Stimulated activated CD4-positive, alpha-beta T cell treated with anti-CD3 and anti-CD28 coated beads, TNF-alpha, amount 100 ng/mL, for 24 hours (primary cell): ENCODE measurements at regions not wholly inside any gene's neighbourhood (a gene's known extent, or its start where the extent isn't known, plus 50 kb on each side); places are given as distances from the start of the nearest gene placed in this dataset.
"Not testable (repeated sequence)": the region's sequence is repeated elsewhere in the genome, so short reads cannot be mapped to it uniquely, and the experiment has no call there.

Experiments
- DNase-seq, 3 experiments: peaks; one replicate each; pipeline ENCODE4 v3.0.0-alpha.2; 2020; ENCODE audit warnings: low read depth in 3 of 3

DNA sequence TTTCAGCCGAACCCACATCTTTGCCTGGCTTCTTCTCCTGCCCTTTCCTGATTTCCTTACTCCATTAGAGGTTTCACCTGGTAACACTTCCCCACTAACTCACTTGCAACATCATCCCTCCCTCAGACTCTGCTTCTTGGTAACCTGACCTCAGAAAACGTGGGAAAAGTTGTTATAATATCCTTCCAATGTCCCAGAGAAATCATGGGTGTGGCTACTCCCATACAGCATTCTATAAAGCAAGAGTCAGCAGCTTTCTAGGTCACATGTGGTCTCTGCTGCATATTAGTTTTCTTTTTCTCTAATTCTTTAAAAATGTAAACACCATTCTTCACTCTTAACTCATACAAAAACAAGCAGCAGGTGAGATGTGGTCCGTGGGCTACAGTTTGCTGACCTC is 283.1 kb upstream of the MAOA start:
- DNase-seq, result no peak

DNA sequence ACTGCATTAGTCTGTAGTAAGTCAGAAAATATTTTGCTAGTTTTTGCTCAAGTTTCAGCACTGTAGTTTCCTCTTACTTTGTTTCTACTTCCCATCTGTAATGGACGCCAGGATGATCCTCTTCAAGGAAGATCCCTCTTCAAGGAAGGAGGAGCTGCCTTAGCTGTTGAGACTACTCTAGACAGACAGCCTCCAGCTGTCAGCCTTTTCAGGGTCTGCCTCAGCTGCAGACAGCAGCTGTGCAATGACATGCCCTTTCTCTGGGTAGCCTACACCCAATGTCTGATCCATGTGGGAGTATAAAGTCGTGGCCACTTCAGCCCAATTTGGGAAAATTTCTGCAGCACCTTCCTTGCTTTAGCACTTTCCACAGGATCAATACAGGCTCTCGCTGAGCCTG is 281.0 kb upstream of the MAOA start:
- no peak for DNase-seq

DNA sequence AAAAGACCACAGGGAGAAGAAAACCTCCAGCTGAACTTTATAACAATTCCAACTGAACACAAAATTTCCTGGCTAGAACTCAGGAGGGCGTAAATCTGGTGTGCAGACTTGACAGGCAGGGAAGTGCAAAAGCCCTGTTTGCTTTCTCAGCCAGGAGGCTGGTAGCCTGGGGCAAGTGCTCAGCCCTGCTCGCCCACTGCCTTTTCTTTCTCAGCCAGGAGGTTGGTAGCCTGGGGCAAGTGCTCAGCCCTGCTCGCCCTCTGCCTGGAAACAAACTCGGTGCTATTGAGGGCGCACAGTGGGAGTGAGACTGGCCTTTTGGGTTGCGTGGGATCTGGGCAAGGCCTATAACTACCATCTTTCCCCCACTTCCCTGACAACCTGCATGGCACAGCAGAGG is 275.4 kb upstream of the MAOA start:
- DNase-seq, result no peak

DNA sequence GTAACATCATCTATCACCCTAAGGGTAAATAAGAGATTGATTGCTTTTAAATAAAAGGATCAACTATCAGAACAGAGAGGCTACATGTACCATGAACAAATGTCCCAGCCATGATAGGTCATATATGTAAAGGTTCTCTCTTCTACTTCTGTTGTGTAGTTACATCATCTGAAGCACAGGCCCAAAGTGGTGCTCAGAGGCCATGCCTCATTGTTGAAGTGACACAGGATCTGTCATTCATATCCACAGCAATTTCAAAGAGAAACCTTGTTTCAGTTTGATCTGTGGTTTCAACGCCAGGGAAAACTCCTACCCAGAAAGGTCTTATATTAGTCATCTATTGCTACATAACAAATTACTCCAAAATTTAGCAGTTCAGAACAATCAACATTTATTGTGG is 269.2 kb upstream of the MAOA start:
- DNase-seq, result no peak

DNA sequence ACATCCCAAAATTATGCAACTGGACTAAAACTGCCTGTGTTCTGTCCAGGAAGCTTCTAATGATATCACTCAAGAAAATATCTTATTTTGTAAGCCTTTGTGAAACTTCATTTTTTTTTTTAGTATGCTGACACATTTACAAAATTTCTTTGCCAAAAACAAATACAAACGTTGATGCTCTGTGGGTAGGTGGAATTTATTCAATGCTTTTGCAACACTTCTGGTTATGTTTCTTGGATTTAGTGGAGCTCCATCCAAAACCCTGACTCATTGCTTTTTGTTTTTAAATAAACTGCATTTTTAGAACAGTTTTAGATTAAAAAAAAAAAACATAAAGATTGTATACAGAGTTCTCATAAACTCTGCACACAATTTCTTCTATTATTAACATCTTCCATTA is 250.9 kb upstream of the MAOA start:
- no peak for DNase-seq

DNA sequence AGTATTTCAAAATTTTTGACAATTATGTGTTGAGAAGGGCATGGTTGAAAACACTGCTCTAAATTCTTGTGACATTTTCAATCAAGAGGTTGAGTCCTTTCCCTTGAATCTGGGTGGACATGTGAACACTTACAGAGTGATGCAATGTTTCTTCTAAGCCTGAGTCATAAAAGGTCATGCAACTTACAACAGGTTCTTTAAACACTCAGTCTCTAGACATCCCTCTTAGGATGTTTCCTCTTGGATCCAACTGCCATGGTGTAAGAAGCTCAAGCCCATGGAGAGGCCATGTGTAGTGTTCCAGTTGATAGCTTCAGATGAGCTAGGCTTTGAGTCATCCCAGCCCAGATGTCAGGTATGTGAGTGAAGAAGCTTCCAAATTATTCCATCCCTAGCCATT is 232.2 kb upstream of the MAOA start:
- DNase-seq, result no peak

DNA sequence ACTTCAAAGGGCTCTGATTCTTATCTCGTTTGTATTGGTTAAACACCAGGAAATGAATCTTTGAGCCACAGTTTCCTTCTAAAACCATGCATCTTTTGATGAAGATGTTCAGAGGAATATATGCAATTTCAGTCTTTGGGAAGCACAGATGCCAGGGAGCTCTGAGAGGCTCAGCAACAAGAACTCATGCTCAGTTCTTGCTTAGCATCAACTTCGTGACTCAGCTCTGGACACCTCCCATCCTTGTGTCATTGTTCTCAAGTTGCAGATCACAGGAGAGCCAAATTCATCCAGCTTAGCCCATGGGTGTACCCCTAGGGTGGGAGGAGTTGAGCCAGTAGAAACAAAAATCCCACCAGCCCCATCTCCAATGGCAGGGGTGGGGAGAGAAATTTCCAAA is 219.6 kb upstream of the MAOA start:
- no peak for DNase-seq

DNA sequence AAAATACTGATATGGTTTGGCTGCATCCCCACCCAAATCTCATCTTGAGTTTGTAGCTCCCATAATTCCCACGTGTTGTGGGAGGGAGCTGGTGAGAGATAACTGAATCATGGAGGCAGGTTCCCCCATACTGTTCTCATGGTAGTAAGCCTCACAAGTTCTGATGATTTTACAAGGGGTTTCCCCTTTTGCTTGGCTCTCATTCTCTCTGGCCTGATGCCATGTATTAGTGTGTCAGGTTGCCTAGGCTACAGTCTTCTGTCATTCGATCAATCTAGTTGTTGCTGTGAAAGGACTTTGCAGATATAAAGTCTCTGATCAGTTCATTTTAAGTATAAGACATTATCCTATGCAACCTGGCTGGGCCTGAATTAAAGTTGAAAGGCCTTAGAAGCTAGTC is 209.3 kb upstream of the MAOA start:
- no peak for DNase-seq

DNA sequence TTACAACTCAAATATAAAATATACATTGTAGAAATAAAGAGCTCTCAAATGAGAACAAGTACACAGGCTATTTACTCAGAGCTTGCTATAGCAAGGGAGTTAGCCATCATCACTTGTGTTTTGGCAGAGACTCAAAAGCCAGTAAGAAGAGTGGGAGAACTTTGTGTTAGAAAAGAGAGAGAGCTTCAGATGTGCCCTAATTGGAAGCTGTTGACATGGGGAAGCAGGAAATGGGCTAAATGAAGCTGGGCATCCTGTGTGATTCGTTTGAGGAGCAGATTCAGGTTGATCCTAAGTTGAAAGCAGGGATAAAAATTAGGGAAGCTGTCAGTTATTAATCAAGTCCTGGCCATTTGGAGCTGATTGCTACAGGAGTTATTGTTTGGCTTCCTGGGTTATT is 207.4 kb upstream of the MAOA start:
- no peak for DNase-seq

DNA sequence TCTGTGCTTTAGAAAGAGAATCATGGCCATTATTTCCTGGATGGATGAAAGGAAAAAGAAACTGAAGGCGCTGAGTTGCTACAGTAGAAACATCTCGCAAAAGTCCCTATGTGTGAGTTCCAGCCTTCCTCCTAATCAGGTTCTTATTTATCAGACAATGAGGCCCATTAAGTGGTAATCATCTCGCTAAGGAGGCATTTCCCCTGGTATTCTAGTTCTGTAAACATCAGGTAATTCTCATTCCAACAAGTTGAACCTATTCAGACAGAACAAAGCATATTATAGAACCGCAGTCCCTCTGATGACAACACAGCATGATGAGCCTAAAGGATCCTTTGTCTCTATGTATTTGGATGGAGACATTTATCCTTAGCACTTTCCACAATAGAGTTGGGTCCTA is 205.7 kb upstream of the MAOA start:
- DNase-seq, result no peak

DNA sequence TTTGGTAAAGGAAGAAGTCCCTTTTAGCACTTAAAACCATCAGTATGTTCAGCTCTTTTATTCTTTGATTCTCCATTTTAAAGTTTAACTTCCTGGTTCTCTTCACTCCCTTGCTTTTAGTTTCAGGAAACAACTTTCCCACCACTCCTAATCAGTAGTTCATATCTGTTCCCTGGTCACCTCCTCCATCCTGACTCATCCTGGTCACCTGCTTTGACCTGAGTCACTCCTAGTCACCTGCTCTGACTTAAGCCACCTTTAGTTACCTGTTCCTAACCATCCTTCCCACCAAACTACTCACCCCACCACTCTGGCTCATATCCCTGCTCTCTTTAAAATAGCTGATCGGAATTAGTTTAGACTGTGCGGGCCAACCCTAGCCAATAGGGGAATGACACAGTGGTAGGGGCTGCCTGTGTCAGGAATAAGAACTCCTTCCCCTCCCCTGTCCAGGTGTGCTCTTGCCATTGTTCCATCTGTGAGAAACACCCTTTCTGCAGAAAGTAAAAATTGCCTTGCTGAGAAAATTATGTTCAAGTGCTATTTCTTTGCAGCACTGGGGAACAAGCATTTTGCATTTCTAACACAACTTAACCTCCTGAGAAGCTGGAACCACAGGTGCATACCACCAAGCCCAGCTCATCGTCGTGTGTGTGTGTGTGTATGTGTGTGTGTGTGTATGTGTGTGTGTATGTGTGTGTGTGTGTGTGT is 204.0 kb upstream of the MAOA start:
- not testable (repeated sequence) for DNase-seq

DNA sequence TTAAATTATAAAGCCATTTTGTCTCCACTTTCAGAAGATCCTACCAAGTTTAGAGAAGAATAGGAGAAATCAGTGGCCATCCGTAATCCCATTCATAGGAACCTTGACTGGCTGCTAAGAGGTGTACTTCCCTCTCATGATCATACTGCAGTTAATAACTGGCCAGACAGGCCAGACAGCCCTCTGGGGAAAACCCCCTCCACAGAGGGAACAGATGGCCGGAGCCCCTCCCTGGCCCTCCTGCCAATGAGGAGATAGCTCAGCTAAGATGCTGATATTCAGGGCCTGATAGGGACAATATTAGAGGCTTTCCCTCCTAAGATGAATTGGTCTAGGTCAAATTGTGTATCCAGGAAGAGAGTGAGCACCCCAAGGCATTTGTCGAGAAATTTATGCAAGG is 200.0 kb upstream of the MAOA start:
- DNase-seq, result no peak

DNA sequence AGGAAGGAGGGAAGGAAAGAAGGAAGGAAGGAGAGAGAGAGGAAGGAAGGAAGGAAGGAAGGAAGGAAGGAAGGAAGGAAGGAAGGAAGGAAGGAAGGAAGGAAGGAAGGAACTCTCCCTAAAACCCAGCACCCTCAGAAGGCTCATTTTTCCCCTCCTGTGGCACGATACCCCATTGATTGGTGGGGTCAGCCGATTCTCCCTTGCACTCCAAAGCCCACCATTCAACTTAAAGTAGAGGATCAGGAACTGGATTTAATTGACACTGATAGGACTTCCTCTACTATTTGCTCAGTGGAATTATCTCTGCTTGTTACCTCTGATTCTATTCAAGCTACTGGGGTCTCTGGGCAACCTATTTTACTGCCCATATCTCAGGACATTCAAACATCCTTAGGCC is 199.2 kb upstream of the MAOA start:
- DNase-seq, result no peak

DNA sequence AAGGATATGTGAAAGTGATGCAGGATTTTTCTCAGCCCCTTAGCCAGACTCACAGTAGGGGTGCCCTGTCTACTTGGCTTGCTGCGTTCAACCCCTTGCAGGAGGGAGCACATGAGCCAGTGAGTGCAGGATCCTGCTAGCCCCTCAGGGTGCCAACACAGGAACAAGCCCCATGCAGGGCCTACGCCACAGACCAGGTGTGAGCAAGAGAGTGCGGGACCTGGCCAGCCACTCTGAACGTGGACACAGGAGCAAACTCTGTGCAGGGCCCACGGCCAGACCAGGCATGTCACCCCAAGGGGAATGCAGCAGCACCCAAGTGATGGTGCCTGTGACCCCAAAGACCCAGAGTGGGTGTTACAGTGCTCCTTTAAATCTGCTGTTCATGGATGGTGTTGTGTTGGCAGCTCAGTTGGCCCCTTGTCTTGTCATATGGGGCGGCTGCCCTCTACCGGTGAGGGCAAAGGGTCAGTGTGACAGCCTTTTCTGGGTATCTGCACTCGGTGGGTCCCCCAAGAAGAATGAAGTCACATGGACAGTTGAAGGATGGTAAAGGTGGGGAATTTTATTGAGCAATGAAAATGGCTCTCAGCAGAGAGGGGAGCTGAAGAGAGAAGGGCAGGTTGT is 188.4 kb upstream of the MAOA start:
- DNase-seq, result no peak

DNA sequence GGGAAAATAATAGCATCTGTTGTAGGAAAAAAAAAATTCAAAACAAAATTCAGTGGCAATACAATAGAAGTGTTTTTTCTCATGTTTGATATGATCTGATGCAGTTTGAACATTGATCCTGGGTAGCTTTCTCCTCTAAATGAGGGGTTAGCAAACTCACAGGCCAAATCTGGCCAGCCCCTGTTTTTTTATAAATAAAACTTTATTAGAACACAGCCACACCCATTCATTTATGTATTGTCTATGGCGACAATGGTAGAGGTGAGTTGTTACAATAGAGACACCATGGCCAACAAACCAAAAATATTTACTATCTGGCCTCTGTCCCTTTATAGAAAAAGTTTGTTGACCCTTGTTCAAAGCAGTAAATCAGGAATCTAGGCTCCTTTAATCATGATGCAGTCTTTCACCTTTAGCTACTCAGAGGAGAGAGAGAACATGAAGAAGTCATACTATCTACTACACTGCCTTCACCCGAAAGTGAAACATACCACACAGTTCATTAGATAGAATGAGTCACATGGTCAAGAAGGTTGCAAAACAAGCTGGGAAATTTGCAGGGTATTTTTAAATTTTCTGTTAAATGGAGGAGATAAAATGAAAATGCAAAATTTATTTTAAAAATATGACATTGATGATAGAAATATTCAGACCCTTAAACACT is 186.6 kb upstream of the MAOA start:
- DNase-seq, result no peak

DNA sequence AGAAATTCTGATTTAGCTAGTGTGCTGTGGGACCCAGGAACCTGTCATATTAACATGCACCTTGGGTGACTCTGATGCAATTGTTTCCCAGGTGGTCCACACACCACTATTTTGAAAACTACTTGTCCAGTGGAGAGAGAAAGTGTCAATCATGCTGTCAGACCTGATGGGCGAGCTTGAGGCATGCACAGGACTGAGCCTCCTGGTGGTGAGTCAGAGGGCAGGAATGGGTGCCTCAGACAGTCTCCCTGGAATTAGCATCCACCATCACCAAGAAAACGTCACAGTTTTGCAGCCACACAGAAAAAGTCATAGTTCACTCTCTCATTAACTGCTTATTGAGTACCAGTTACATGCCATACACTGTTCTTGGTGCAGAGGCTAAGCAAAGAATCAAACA is 181.8 kb upstream of the MAOA start:
- no peak for DNase-seq

DNA sequence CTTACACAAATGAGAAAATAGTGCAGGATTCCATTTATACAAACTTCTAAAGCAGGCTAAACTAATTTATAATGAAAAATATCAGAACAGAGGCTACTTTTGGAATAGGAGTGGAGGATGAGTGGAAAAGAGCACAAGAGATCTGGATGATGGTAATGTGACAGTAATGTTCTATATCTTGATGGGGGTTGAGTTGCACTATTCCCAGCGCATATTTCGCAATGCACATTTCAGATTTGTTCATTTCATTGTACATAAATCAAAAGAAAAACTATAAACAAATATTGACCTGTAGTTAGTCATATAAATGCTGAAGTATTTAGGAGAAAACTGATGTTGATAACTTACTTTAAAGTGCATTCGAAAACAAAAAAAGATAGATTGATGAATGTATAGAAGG is 177.0 kb upstream of the MAOA start:
- DNase-seq, result no peak

DNA sequence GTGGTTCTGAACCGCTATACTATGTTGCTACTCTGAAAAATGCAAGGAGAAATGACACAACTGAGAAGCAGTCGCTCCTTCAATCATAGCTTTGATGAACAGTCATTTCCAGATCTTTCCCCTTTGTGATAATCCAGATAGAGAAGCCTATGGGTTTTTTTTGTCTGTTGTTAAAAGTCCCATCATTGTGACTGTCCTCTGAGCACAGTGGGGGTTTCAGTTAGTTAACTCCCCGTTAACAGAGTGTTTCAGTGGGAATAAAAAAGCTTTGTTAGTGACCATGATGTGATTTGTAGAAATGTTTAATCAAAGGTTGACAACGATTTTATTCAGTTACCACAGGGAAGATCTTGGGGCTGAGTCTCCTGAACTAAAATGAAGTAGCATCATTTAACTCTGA is 176.2 kb upstream of the MAOA start:
- no peak for DNase-seq

DNA sequence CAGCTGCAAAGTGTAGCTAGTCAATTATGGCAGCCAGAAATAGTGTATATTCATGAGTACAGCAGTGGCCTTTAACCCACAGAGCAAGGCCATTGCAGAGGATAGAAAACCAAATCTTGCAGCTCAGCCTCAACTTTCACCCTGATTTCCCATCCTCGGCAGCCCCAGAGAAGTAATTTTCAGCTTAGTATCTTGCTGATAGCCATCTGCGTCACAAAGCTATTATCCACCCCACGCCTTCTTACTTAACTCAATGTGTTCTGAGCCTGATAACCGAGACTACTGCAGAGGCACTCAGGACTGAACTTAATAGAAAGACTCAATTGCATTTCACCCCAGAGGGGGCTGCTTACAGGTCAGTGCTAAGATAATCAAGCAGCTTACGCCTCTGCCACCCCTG is 174.5 kb upstream of the MAOA start:
- DNase-seq, result no peak

DNA sequence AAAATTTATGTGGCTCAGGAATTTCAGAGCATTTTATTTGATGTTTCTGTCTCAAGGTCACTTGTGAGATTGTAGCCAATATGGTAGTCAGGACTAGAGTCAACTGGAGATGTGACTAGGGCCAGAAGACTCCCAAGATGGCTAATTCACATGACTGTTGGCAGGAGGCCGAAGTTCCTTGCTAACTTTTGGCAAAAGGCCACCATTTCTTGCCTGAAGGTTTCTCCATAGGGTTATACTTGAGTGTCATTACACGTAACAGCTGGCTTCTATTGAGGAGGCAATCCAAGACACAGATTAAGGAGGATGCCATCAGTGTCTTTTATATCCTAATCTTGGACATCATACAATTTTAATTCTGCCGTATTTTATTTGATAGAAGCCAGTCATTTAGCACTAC is 162.3 kb upstream of the MAOA start:
- DNase-seq, result no peak

DNA sequence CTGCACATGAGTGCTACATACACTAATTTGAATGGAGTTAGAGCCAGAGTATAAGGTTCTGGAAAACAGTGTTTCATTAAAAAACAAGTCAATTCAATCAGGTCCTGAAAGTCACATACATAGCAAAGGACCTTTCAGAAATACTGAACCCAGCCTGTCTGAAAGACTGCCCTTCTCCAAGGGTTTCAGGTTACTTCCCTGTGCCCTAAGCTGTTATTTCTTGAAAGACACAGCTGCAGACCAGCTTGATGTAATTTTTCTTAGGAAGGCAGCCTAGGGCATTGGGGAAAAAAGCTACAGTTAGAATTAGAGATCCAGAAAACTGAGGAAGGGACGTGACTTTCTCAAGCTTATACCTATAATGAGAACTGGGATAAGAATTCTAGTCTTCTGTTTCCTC is 155.9 kb upstream of the MAOA start:
- DNase-seq, result no peak

DNA sequence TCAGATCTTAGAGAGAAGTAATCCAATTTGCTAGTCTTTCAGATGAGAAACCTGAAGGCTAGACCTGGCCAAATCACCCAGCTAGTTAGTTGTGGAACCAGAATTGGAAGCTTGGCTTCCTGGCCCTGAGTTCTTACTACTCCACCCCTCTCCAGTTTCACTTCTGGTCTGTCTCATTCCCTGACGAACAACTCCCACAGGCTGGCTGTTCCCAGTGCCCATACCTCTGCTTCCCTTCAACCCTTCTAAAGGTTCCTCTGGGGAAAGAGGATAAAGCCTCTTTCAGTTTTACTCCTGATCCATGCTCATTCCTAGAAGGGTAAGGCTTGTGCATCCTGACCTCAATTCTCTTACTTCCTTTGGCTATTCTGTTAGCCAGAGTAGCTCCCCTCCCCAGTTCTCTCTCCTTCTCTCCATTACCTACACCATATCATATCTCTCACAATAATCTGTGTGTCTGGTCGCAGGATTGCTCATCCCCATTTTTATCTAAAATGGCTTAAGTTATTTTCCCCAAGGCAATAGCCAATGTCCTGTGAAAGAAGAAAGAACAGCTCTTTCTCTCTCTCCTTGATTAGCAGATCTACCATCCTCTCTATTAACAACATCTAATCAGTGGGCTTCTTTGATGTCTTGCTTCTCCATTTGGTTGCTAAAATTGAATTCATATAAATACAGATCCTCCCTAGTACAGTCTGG is 155.0 kb upstream of the MAOA start:
- DNase-seq, result no peak

DNA sequence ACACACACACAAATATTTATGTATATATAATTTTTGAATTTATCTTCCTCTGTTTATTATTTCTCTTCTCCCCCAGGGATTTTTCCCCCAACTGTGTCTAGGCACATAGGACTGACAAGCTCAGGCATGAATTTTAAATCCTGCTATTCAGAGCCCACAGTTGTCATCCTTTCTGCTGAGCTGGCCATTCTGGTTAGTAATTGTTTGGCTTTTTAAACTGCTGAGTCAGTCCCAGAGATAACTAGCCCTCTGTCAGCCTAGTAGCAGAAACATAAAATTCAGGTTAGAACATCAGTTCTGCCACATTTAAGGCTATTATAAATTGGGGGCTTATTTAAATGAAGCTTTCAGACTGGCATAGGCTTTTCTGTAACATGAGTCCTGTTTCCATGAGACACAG is 151.7 kb upstream of the MAOA start:
- DNase-seq, result no peak
